GM13977 (cell line): ENCODE measurements at regions not wholly inside any gene's neighbourhood (a gene's known extent, or its start where the extent isn't known, plus 50 kb on each side); places are given as distances from the start of the nearest gene placed in this dataset.

Experiments
- DNase-seq: peaks from one replicate; pipeline ENCODE4 v3.0.0; 2012; ENCODE audit warnings: low spot score
- CTCF ChIP-seq: IDR thresholded peaks from 2 replicates; pipeline ENCODE4 v1.5.1; 2012; ENCODE audit warnings: mild to moderate bottlenecking, control low read depth; ENCODE audit not compliant: insufficient read depth; ENCODE audit errors: extremely low read depth, missing control alignments
- in situ Hi-C: fragments of 300-500 bp; cut with MboI; formaldehyde crosslinking; loops from one replicate; pipeline ENCODE4 v1.12.0; 2022; ENCODE audit warnings: low sequenced_read_pairs, low pct_unique_long_range_greater_than_20kb, mixed read lengths, inconsistent platforms; ENCODE audit not compliant: unreplicated experiment

- DNase-seq = no peak
- in situ Hi-C loops = no loop called here
- TF ChIP-seq CTCF = no peak
Observed at GRCh38 chr22:47337161-47337621, 574.7 kb downstream of the TBC1D22A start.

- TF ChIP-seq CTCF = no peak
- DNase-seq = no peak
- in situ Hi-C loops = no loop called here
Observed at GRCh38 chr22:47335958-47336357, 573.5 kb downstream of the TBC1D22A start.

GRCh38 chr22:47335460-47335859 lies 573.0 kb downstream of the TBC1D22A start:
- in situ Hi-C loops = no loop called here
- DNase-seq = no peak

GRCh38 chr22:47334601-47335000 lies 572.2 kb downstream of the TBC1D22A start:
- no peak for TF ChIP-seq CTCF
- DNase-seq = no peak
- in situ Hi-C loops = no loop called here

More at GRCh38 chr22:47335460-47335859, 573.0 kb downstream of the TBC1D22A start:
- no peak for TF ChIP-seq CTCF

GRCh38 chr22:47333625-47334024 lies 571.2 kb downstream of the TBC1D22A start:
- no peak for TF ChIP-seq CTCF
- in situ Hi-C loops = no loop called here
- DNase-seq = no peak

GRCh38 chr22:47332246-47332980 lies 570.0 kb downstream of the TBC1D22A start:
- in situ Hi-C loops = no loop called here
- no peak for DNase-seq
- no peak for TF ChIP-seq CTCF

- TF ChIP-seq CTCF = no peak
- DNase-seq = no peak
- in situ Hi-C loops = no loop called here
Observed at GRCh38 chr22:47331750-47332149, 569.3 kb downstream of the TBC1D22A start.
